GM12892 (cell line): ENCODE measurements at regions not wholly inside any gene's neighbourhood (a gene's known extent, or its start where the extent isn't known, plus 50 kb on each side); places are given as distances from the start of the nearest gene placed in this dataset.

Experiments
- DNase-seq: peaks from one replicate; pipeline ENCODE4 v3.0.0; 2011; ENCODE audit not compliant: insufficient read length
- FAIRE-seq: peaks from 2 replicates; lab custom pipeline; 2011; peaks lifted over from hg19 to GRCh38; lab: Jason Lieb, UNC
- POLR2A ChIP-seq: IDR thresholded peaks from 2 replicates; pipeline ENCODE4 v1.6.1; 2011; ENCODE audit warnings: low read depth, low read length, control low read depth
- POLR2AphosphoS5 ChIP-seq: IDR thresholded peaks from 2 replicates; pipeline ENCODE4 v1.6.1; 2011; ENCODE audit warnings: low read depth, low read length, control low read depth
- TAF1 ChIP-seq: IDR thresholded peaks from 2 replicates; pipeline ENCODE4 v1.6.1; 2011; ENCODE audit warnings: low read depth, mild to moderate bottlenecking, control low read depth, low read length, borderline replicate concordance

DNA sequence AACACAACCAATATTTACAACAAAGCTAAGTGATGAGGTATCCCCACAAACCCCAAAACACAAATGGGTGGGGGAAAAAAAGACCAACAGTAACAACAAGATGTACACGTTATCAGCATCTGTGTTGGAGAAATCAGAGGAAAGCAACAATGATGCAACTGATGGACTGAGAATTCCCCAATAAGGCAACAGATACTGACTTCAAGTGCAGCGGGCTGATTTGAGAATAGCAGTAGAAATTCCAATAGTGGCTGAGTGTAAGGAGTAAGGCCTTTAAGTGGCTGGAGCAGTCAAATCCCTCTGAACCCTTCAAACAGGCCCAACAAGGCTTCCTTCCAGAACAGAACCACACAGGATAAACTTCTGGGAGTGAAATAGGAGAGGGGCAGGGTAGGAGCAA, 97.6 kb downstream of the TM2D1 start:
- no peak for FAIRE-seq
- TF ChIP-seq POLR2A (no peak), TAF1 (no peak), POLR2AphosphoS5 (no peak)
- no peak for DNase-seq

DNA sequence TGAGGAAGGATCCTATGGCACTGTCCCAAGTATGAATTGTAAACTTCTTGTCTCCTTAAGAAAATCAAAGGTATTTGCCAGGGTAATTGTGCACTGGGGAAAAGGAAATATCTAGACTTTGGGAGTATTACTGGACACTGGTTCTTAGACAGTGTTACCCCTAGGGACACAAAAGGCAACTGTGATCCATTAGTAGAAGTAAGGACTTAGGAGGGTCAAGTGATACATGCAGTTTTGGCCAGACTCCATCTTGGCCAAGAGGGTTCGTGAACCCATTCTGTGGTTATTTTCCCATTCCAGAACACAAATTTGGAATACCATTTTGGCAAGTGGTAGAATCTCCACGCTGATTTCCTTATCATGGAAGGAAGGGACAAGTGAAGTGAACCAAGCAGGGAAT, 98.1 kb downstream of the TM2D1 start:
- TF ChIP-seq TAF1 (no peak), POLR2AphosphoS5 (no peak), POLR2A (no peak)
- DNase-seq (no peak), FAIRE-seq (no peak)

- DNase-seq (no peak), FAIRE-seq (no peak)
- no peak for TF ChIP-seq TAF1
- TF ChIP-seq POLR2A: no peak
- TF ChIP-seq POLR2AphosphoS5: no peak
These were observed 101.1 kb downstream of the TM2D1 start for GRCh38 chr1:61623852-61624251.

GRCh38 chr1:61620536-61620935, 104.4 kb downstream of the TM2D1 start:
- TF ChIP-seq POLR2A: no peak
- TF ChIP-seq POLR2AphosphoS5: no peak
- no peak for TF ChIP-seq TAF1
- DNase-seq: no peak
- FAIRE-seq: no peak

DNA sequence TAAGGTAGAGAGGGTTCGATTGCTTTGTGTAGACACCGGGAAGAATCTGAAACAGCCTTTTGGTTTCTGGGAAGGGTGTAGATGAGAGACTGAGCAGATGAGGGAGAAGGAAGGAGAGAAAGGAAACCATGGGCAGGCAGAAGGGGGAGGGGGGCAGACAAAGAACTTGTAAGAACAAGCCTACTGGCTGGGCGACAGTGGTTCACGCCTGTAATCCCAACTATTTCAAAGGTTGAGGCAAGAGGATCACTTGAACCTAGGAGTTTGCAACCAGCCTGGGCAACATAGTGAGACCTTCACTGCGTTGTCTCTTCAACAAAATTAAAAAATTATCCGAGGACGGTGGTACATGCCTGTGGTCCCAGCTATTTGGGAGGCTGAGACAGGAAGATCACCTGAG, 106.2 kb downstream of the TM2D1 start:
- DNase-seq: no peak
- no peak for FAIRE-seq
- TF ChIP-seq POLR2A (no peak), POLR2AphosphoS5 (no peak), TAF1 (no peak)

- DNase-seq (no peak), FAIRE-seq (no peak)
- TF ChIP-seq POLR2A: no peak
- no peak for TF ChIP-seq TAF1
- no peak for TF ChIP-seq POLR2AphosphoS5
These were observed 106.7 kb downstream of the TM2D1 start for GRCh38 chr1:61618193-61618592.

- FAIRE-seq (no peak), DNase-seq (no peak)
- TF ChIP-seq POLR2A (no peak), POLR2AphosphoS5 (no peak), TAF1 (no peak)
These were observed 108.1 kb downstream of the TM2D1 start for GRCh38 chr1:61616830-61617229.

- FAIRE-seq: no peak
- no peak for DNase-seq
- TF ChIP-seq POLR2A (no peak), POLR2AphosphoS5 (no peak), TAF1 (no peak)
These were observed 112.3 kb downstream of the TM2D1 start for GRCh38 chr1:61612602-61613001.

DNA sequence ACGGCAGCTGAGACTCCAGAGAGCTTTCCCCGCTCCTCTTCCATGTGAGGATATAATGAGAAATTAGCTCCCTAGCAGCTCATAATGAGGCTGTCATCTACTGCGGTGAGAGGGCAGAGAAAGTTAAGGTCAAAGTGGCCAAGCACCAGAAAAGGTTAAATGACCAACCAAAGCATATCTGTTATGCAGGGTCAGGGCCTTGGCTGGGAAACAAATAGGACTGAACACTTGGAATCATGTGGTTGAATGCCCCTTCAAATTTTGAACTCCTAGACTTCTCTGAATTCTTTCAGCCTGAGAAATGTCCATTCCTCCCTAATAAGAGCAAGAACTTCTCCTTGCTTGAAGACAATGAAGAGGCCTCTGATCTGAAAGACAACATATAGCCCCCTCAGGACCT, 115.9 kb downstream of the TM2D1 start:
- FAIRE-seq (no peak), DNase-seq (no peak)
- TF ChIP-seq POLR2AphosphoS5 (no peak), POLR2A (no peak), TAF1 (no peak)

DNA sequence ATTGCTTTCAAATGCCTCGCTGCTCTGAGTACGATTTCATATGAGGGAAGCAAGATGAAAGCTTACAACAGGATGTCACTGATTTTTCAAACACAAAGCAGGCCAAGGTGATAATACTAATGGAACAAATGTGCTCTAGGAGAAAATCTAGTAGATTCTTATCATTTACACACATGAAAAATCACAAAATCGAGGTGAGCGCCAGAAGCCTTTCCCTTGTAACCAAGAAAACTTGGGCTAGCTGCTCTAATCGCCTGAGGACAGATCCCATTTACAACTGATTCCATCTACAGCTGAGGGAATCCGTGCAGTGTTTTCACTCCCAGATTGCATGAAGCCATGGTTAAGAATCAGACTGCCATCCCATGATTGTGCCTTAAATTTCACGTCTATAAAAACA, 117.5 kb downstream of the TM2D1 start:
- FAIRE-seq: no peak
- DNase-seq: no peak
- TF ChIP-seq POLR2AphosphoS5 (no peak), POLR2A (no peak), TAF1 (no peak)

DNA sequence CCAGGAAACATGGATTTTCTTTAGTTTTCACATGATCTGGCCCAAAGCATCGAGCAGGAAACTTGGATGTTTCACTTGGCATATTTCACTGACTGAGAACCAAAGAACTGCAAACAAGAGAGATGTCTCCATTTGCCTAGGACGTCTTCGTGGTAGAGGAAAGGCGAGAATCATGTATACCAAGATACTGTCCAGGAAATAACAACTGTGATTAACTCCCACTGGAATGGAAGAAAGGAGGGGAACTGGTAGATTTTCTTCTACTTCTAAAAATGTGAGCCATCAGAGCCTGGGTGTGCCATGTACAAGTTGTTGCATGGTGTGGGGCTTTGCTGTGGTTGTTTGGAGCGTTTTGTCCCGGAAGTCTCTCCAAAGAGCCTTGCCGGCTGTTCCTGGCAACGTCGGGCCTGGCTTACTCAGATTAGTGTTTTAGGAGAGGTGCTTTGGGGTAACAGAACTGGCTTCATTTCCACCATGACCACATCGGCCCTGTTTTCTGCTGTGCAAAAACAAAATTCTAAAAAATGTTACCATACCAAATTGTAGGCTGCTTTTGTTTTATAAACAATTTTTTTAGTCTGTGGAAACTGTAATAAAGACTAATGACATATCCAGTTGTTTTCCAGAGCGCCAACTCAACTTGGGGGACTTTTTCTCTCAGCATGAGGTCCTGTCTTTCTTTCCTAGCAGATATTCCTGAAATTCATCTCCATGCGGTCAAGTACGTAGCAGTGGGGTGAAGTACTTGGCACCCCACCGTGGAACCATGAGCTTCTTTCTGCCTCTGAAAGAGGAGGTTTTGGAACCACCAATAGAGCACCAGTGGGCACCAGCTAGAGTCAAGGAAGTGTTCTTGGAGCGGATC, 118.3 kb downstream of the TM2D1 start:
- no peak for DNase-seq
- FAIRE-seq: no peak
- TF ChIP-seq POLR2A (no peak), POLR2AphosphoS5 (no peak), TAF1 (no peak)

GRCh38 chr1:61605607-61606321, 119.2 kb downstream of the TM2D1 start:
- FAIRE-seq: no peak
- TF ChIP-seq POLR2A: no peak
- TF ChIP-seq POLR2AphosphoS5: no peak
- TF ChIP-seq TAF1: no peak

More at GRCh38 chr1:61605607-61606321, 119.2 kb downstream of the TM2D1 start:
- no peak for DNase-seq
